Stimulated activated CD4-positive, alpha-beta T cell treated with anti-CD3 and anti-CD28 coated beads, Interleukin-15, amount 100 ng/mL, for 48 hours (primary cell): ENCODE measurements at regions not wholly inside any gene's neighbourhood (a gene's known extent, or its start where the extent isn't known, plus 50 kb on each side); places are given as distances from the start of the nearest gene placed in this dataset.
"Not testable (repeated sequence)": the region's sequence is repeated elsewhere in the genome, so short reads cannot be mapped to it uniquely, and the experiment has no call there.

Experiments
- DNase-seq, 2 donors: peaks; one replicate each; pipeline ENCODE4 v3.0.0-alpha.2; 2020; ENCODE audit warnings: low read depth in 2 of 2

GRCh38 chr2:220341014-220341413 lies 713.6 kb downstream of the SLC4A3 start:
- DNase-seq, result no peak

GRCh38 chr2:220346919-220347318 lies 719.5 kb downstream of the SLC4A3 start:
- DNase-seq, result no peak

GRCh38 chr2:220347626-220348025 lies 720.2 kb downstream of the SLC4A3 start:
- DNase-seq, result no peak

- DNase-seq, result no peak
Observed at GRCh38 chr2:220348206-220348605, 720.8 kb downstream of the SLC4A3 start.

GRCh38 chr2:220353897-220354296 lies 726.5 kb downstream of the SLC4A3 start:
- DNase-seq, result no peak

- DNase-seq, result no peak
Observed at GRCh38 chr2:220356076-220356475, 728.6 kb downstream of the SLC4A3 start.

- no peak for DNase-seq
Observed at GRCh38 chr2:220365023-220365422, 737.6 kb downstream of the SLC4A3 start.

GRCh38 chr2:220366765-220367164 lies 739.3 kb downstream of the SLC4A3 start:
- DNase-seq, result no peak

- DNase-seq, result no peak
Observed at GRCh38 chr2:220370764-220371163, 743.3 kb downstream of the SLC4A3 start.

- DNase-seq, result no peak
Observed at GRCh38 chr2:220371211-220371610, 743.8 kb downstream of the SLC4A3 start.

GRCh38 chr2:220373878-220374277 lies 746.4 kb downstream of the SLC4A3 start:
- DNase-seq, result no peak

GRCh38 chr2:220374282-220374681 lies 746.9 kb downstream of the SLC4A3 start:
- DNase-seq, result no peak

- no peak for DNase-seq
Observed at GRCh38 chr2:220377482-220378155, 750.2 kb downstream of the SLC4A3 start.

GRCh38 chr2:220387758-220388157 lies 760.3 kb downstream of the SLC4A3 start:
- not testable (repeated sequence) for DNase-seq

GRCh38 chr2:220393711-220394110 lies 766.3 kb downstream of the SLC4A3 start:
- DNase-seq, result no peak

GRCh38 chr2:220394433-220394832 lies 767.0 kb downstream of the SLC4A3 start:
- no peak for DNase-seq

GRCh38 chr2:220396287-220396686 lies 768.9 kb downstream of the SLC4A3 start:
- DNase-seq, result no peak

GRCh38 chr2:220410296-220410695 lies 782.9 kb downstream of the SLC4A3 start:
- DNase-seq, result no peak

GRCh38 chr2:220417503-220417902 lies 790.1 kb downstream of the SLC4A3 start:
- no peak for DNase-seq

- DNase-seq, result no peak
Observed at GRCh38 chr2:220419647-220420046, 792.2 kb downstream of the SLC4A3 start.

- no peak for DNase-seq
Observed at GRCh38 chr2:220420820-220421219, 793.4 kb downstream of the SLC4A3 start.

- no peak for DNase-seq
Observed at GRCh38 chr2:220422676-220423075, 795.2 kb downstream of the SLC4A3 start.

- no peak for DNase-seq
Observed at GRCh38 chr2:220424561-220424960, 797.1 kb downstream of the SLC4A3 start.

GRCh38 chr2:220432645-220433044 lies 805.2 kb downstream of the SLC4A3 start:
- no peak for DNase-seq
